Uterus (tissue), 3 donors: ENCODE measurements at regions not wholly inside any gene's neighbourhood (a gene's known extent, or its start where the extent isn't known, plus 50 kb on each side); places are given as distances from the start of the nearest gene placed in this dataset.

Experiments used
- DNase-seq, 2 donors: peaks; one replicate each; pipeline ENCODE4 v3.0.0-alpha.2; 2019 to 2020
- H3K27ac ChIP-seq, 2 donors: fragments of 200-600 bp; sonication (generic); 1 replicate in 1 of 2; 2 replicates in 1 of 2; pipeline ENCODE4 v1.5.1; 2016 to 2018
- H3K27me3 ChIP-seq, 2 donors: fragments of 200-600 bp; sonication (generic); one replicate each; pipeline ENCODE4 v1.5.1; 2018 to 2019; ENCODE audit warnings: control low read depth in 1 of 2
- H3K36me3 ChIP-seq, 2 donors: fragments of 200-600 bp; sonication (generic); one replicate each; pipeline ENCODE4 v1.5.1; 2019; ENCODE audit warnings: control low read depth in 1 of 2
- H3K4me1 ChIP-seq, 2 donors: fragments of 200-600 bp; sonication (generic); one replicate each; pipeline ENCODE4 v1.5.1; 2018 to 2019; ENCODE audit warnings: control low read depth in 1 of 2
- H3K4me3 ChIP-seq, 2 donors: fragments of 200-600 bp; sonication (generic); 1 replicate in 1 of 2; 2 replicates in 1 of 2; pipeline ENCODE4 v1.5.1; 2018 to 2019; ENCODE audit warnings: mild to moderate bottlenecking in 1 of 2
- H3K9me3 ChIP-seq, 2 donors: fragments of 200-600 bp; sonication (generic); one replicate each; pipeline ENCODE4 v1.5.1; 2019; ENCODE audit warnings: control low read depth in 1 of 2
- POLR2A ChIP-seq, 2 donors: fragments of 450-650 bp; IDR thresholded peaks; one replicate each; pipeline ENCODE4 v1.6.1; 2016; ENCODE audit warnings: antibody characterized with exemption in 2 of 2, mild to moderate bottlenecking in 1 of 2, moderate library complexity in 1 of 2
- intact Hi-C: fragments of 100-400 bp; cut with DNase I; formaldehyde crosslinking; loops from one replicate; pipeline ENCODE4 v1.15.1; 2023; ENCODE audit warnings: low total_unique reads
- TF ChIP-seq, protein P1 (sequence below), 4 experiments: fragments of 200-600 bp in 2 of 4; fragments of 450-650 bp in 2 of 4; sonication (generic) in 2 of 4; IDR thresholded peaks; one replicate each; pipeline ENCODE4 v1.5.1; 2016 to 2019; ENCODE audit warnings: antibody characterized with exemption in 4 of 4, mild to moderate bottlenecking in 2 of 4, moderate library complexity in 1 of 4
- donor health status: DM: yes; HTN: yes; CAD: no.

DNA sequence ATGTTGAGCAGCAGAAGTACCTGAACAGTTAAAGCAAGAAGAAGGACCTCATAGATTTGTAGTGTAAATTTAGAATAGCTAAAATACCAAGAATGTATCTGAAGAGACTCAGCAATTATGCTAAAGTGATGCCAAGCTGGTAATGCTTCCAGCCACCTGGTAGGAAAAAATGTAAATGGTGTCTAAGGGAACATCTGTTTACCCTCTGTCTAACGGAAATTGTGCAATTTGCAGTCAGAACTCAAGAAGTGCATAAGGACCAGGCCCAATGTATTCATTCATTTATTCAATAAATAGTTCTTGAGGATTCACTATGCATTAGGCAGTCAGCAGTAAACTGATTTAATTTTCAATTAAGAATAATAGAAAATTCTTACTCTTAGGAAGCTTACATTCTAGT lies 116.0 kb upstream of the ADGRL4 start:
- Histone ChIP-seq H3K27ac (no peak overlapping the region), H3K4me1 (no peaks in the 10 kb centered on the region), H3K4me3 (no peak overlapping the region), H3K9me3 (peaks cover 0 to 5% of the 10 kb centered on the region in 2 donors), H3K27me3 (no peaks in the 10 kb centered on the region), H3K36me3 (no peaks in the 10 kb centered on the region)
- no peak for DNase-seq
- intact Hi-C loops: no loop called here
- TF ChIP-seq, protein P1, sequence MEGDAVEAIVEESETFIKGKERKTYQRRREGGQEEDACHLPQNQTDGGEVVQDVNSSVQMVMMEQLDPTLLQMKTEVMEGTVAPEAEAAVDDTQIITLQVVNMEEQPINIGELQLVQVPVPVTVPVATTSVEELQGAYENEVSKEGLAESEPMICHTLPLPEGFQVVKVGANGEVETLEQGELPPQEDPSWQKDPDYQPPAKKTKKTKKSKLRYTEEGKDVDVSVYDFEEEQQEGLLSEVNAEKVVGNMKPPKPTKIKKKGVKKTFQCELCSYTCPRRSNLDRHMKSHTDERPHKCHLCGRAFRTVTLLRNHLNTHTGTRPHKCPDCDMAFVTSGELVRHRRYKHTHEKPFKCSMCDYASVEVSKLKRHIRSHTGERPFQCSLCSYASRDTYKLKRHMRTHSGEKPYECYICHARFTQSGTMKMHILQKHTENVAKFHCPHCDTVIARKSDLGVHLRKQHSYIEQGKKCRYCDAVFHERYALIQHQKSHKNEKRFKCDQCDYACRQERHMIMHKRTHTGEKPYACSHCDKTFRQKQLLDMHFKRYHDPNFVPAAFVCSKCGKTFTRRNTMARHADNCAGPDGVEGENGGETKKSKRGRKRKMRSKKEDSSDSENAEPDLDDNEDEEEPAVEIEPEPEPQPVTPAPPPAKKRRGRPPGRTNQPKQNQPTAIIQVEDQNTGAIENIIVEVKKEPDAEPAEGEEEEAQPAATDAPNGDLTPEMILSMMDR (IDR thresholded peaks at IDR 0.05): no peak
- no peak for TF ChIP-seq POLR2A (IDR thresholded peaks at IDR 0.05)

DNA sequence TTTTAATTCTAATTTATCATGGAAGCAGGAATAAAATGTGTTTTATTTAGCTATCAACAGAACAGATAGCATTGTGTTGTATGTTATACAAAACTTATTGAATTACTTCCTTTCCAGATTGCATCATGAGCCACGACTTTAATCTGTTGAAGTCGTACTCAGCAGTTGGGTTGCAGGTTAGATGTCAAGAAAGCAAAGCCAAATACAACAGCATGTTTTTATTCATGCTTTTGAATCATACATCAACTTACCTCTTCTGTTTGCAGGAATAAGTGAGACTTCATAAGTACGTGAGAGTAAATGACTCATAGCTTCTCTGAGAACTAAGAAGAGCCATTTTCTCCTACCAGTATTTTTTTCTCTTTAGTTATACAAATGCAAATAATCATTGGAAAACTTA lies 110.8 kb upstream of the ADGRL4 start:
- intact Hi-C loops: no loop called here
- Histone ChIP-seq H3K27ac (no peak overlapping the region), H3K4me3 (no peak overlapping the region), H3K36me3 (no peaks in the 10 kb centered on the region), H3K27me3 (no peaks in the 10 kb centered on the region), H3K4me1 (no peaks in the 10 kb centered on the region), H3K9me3 (no peaks in the 10 kb centered on the region)
- TF ChIP-seq POLR2A (IDR thresholded peaks at IDR 0.05): no peak
- TF ChIP-seq, protein P1 (IDR thresholded peaks at IDR 0.05): no peak
- no peak for DNase-seq

DNA sequence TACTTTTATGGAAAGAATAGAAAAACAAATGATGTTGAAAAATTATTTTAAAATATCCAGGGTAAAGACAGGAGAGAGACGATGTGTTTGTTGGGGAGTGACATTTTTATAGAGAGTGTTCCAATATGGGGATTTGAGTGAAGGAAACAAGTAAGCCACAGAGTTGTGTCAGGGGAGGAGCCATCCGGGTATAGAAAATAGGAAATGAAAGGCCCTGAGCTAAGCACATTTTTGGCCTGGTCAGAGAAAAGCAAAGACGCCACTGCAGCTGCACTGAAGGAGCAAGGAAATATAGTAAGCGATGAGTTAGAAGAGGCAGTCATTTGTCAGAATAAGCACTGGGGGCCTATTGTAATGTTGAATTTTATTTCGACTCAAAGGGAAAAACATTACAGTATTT lies 107.3 kb upstream of the ADGRL4 start:
- Histone ChIP-seq H3K4me1 (no peaks in the 10 kb centered on the region), H3K36me3 (no peaks in the 10 kb centered on the region), H3K27me3 (no peaks in the 10 kb centered on the region), H3K27ac (no peak overlapping the region), H3K9me3 (no peaks in the 10 kb centered on the region), H3K4me3 (no peak overlapping the region)
- no peak for DNase-seq
- intact Hi-C loops: no loop called here
- no peak for TF ChIP-seq POLR2A (IDR thresholded peaks at IDR 0.05)
- TF ChIP-seq, protein P1 (IDR thresholded peaks at IDR 0.05): no peak

DNA sequence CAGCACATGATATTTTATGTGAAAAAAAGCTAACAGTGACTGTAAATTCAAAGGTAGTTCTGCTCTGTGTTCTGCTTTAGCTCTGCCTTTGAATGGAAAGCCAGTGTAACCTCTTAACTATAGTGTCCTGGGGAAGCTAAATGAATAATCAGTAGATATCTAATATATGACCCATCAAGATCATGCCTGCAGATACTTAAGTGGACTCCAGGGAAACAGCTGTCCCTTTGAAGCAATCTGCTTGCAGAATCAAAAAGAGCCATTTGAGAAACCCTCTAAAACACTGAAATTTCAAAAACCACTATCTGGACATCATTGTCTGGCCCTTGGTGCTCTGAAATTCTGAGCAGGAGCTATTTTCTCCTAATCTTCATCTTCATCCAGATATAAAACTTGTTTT lies 104.2 kb upstream of the ADGRL4 start:
- Histone ChIP-seq H3K9me3 (no peaks in the 10 kb centered on the region), H3K4me1 (no peaks in the 10 kb centered on the region), H3K27me3 (no peaks in the 10 kb centered on the region), H3K36me3 (no peaks in the 10 kb centered on the region), H3K27ac (no peak overlapping the region), H3K4me3 (no peak overlapping the region)
- no peak for DNase-seq
- intact Hi-C loops: no loop called here
- TF ChIP-seq POLR2A (IDR thresholded peaks at IDR 0.05): no peak
- TF ChIP-seq, protein P1 (IDR thresholded peaks at IDR 0.05): no peak

DNA sequence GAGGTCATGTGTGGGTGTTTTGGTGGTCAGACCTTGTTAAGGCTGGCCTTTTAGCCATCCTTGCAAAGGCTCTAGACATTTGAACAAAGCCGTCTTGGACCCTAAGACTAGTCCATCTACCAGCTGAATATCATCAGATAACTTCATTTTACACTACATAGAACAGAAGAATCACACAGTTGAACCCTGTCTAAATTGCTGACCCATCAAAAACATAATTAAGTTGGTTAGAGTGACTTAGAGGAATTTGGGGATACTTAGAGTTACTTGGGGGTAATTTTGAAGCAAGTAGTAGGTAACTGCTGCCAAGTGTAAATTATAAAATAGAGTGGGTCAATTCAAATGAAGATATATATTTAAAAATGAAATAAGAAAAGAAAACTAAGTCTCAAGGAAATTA lies 102.9 kb upstream of the ADGRL4 start:
- H3K36me3 ChIP-seq: no peaks in the 10 kb centered on the region
- no peak for TF ChIP-seq POLR2A (IDR thresholded peaks at IDR 0.05)
- TF ChIP-seq, protein P1 (IDR thresholded peaks at IDR 0.05): no peak
- H3K4me1 ChIP-seq: no peaks in the 10 kb centered on the region
- H3K27me3 ChIP-seq: no peaks in the 10 kb centered on the region
- H3K4me3 ChIP-seq: no peak overlapping the region
- DNase-seq: no peak
- H3K27ac ChIP-seq: no peak overlapping the region
- no peaks in the 10 kb centered on the region for H3K9me3 ChIP-seq
- intact Hi-C loops: no loop called here
